ENCODE measurements at regions not wholly inside any gene's neighbourhood (a gene's known extent, or its start where the extent isn't known, plus 50 kb on each side); places are given as distances from the start of the nearest gene placed in this dataset.

GRCh38 chr4:125428832-125429231 is 114.1 kb downstream of the FAT4 start:
- Histone ChIP-seq H3K4me1 (ENCODE audit: control insufficient read depth in 2 of 2, insufficient read depth in 2 of 2, low read length in 2 of 2) (no peaks in the 10 kb centered on the region), H4K20me1 (ENCODE audit: control insufficient read depth, insufficient read depth, low read length, poor library complexity, severe bottlenecking) (no peaks in the 10 kb centered on the region), H2AFZ (ENCODE audit: insufficient read depth, low read depth, low read length, poor library complexity, severe bottlenecking) (no peak overlapping the region), H3K9ac (ENCODE audit: low read length) (no peak overlapping the region), H3K4me3 (ENCODE audit: control extremely low read depth in 1 of 5, extremely low read depth in 1 of 5, insufficient read depth in 1 of 5, low read depth in 2 of 5, low read length in 4 of 5) (no peak overlapping the region), H3K27ac (ENCODE audit: low read length in 2 of 2) (no peak overlapping the region), H3K79me2 (ENCODE audit: control insufficient read depth, insufficient read depth, low read length) (no peaks in the 10 kb centered on the region), H3K9me3 (ENCODE audit: control extremely low read depth in 1 of 3, control insufficient read depth in 2 of 3, insufficient read depth in 1 of 3, low read length in 2 of 3) (no peaks in the 10 kb centered on the region), H3K4me2 (replicated peaks; ENCODE audit: low read depth, low read length, poor library complexity, severe bottlenecking) (no peak overlapping the region), H3K36me3 (replicated peaks in 1 of 2; ENCODE audit: control extremely low read depth in 1 of 2, control insufficient read depth in 1 of 2, extremely low read depth in 1 of 2, insufficient read depth in 2 of 2, low read length in 1 of 2) (no peaks in the 10 kb centered on the region), H3K27me3 (replicated peaks in 1 of 4; ENCODE audit: control extremely low read depth in 1 of 4, control insufficient read depth in 3 of 4, insufficient read depth in 4 of 4, low read length in 3 of 4) (no peaks in the 10 kb centered on the region)
- DNase-seq (no peak), ATAC-seq (ENCODE audit: low read depth) (no peak)
- H3K4me3 Mint-ChIP-seq = no peak overlapping the region
- H3K27ac Mint-ChIP-seq = no peak overlapping the region
- CTCF ChIA-PET = no interaction called here
- WGBS (ENCODE audit: insufficient coverage) = 83% methylated on average over 1 of the region's 2 CpGs
- no peak for TF ChIP-seq CTCF (IDR thresholded peaks at IDR 0.05)
- no peak for TF ChIP-seq EZH2 (IDR thresholded peaks at IDR 0.05; ENCODE audit: borderline replicate concordance, insufficient read depth, low read depth, low read length, poor library complexity, severe bottlenecking)
- H3K4me1 Mint-ChIP-seq = no peaks in the 10 kb centered on the region
- POLR2A ChIA-PET = no interaction called here
- intact Hi-C loops (cut with micrococcal nuclease) = no loop called here
- H3K9me3 Mint-ChIP-seq (ENCODE audit: insufficient read depth) = peaks cover 1% of the 10 kb centered on the region
- H3K27me3 Mint-ChIP-seq = no peaks in the 10 kb centered on the region

GRCh38 chr4:125430086-125430485 is 115.3 kb downstream of the FAT4 start:
- ChIA-PET POLR2A (no interaction called here), CTCF (no interaction called here)
- Mint-ChIP-seq H3K9me3 (ENCODE audit: insufficient read depth) (no peaks in the 10 kb centered on the region), H3K4me1 (no peaks in the 10 kb centered on the region), H3K27me3 (no peaks in the 10 kb centered on the region), H3K4me3 (no peak overlapping the region), H3K27ac (no peak overlapping the region)
- Histone ChIP-seq H3K27ac (ENCODE audit: low read length in 2 of 2) (no peak overlapping the region), H3K79me2 (ENCODE audit: control insufficient read depth, insufficient read depth, low read length) (no peaks in the 10 kb centered on the region), H3K9me3 (ENCODE audit: control extremely low read depth in 1 of 3, control insufficient read depth in 2 of 3, insufficient read depth in 1 of 3, low read length in 2 of 3) (no peaks in the 10 kb centered on the region), H3K4me2 (replicated peaks; ENCODE audit: low read depth, low read length, poor library complexity, severe bottlenecking) (no peak overlapping the region), H3K36me3 (replicated peaks in 1 of 2; ENCODE audit: control extremely low read depth in 1 of 2, control insufficient read depth in 1 of 2, extremely low read depth in 1 of 2, insufficient read depth in 2 of 2, low read length in 1 of 2) (no peaks in the 10 kb centered on the region), H2AFZ (ENCODE audit: insufficient read depth, low read depth, low read length, poor library complexity, severe bottlenecking) (no peak overlapping the region), H4K20me1 (ENCODE audit: control insufficient read depth, insufficient read depth, low read length, poor library complexity, severe bottlenecking) (no peaks in the 10 kb centered on the region), H3K9ac (ENCODE audit: low read length) (no peak overlapping the region), H3K27me3 (replicated peaks in 1 of 4; ENCODE audit: control extremely low read depth in 1 of 4, control insufficient read depth in 3 of 4, insufficient read depth in 4 of 4, low read length in 3 of 4) (no peaks in the 10 kb centered on the region), H3K4me1 (ENCODE audit: control insufficient read depth in 2 of 2, insufficient read depth in 2 of 2, low read length in 2 of 2) (no peaks in the 10 kb centered on the region), H3K4me3 (ENCODE audit: control extremely low read depth in 1 of 5, extremely low read depth in 1 of 5, insufficient read depth in 1 of 5, low read depth in 2 of 5, low read length in 4 of 5) (no peak overlapping the region)
- intact Hi-C loops (cut with micrococcal nuclease) = no loop called here
- ATAC-seq (ENCODE audit: low read depth) (no peak), DNase-seq (no peak)
- no CpG with 5 or more reads among the region's 4 CpGs for WGBS (ENCODE audit: insufficient coverage)
- no peak for TF ChIP-seq EZH2 (IDR thresholded peaks at IDR 0.05; ENCODE audit: borderline replicate concordance, insufficient read depth, low read depth, low read length, poor library complexity, severe bottlenecking)
- no peak for TF ChIP-seq CTCF (IDR thresholded peaks at IDR 0.05)

All from B cell (primary cell).